PC-3 (cell line): ENCODE measurements at regions not wholly inside any gene's neighbourhood (a gene's known extent, or its start where the extent isn't known, plus 50 kb on each side); places are given as distances from the start of the nearest gene placed in this dataset.

Source experiments
- ATAC-seq: fragments of 200-7000 bp; cut with Tn5 transposase; 2 replicates; pipeline ENCODE4 v1.9.1; 2020; ENCODE audit warnings: mild to moderate bottlenecking, moderate library complexity
- BruUV-seq: library from RNA; stranded (reverse); fragments of 400-500 nt; replicated peaks from 2 replicates; lab custom pipeline; 2021; lab: Mats Ljungman, UMichigan
- CTCF ChIA-PET: fragments of 300-600 bp; sonication (Branson Sonifier 250); formaldehyde crosslinking; loops from one replicate; lab custom pipeline; 2022; ENCODE audit warnings: antibody characterized with exemption; lab: Charles Lee
- POLR2A ChIA-PET: fragments of 300-600 bp; sonication (Branson Sonifier 250); formaldehyde crosslinking; loops from one replicate; lab custom pipeline; 2022; ENCODE audit warnings: antibody characterized with exemption; ENCODE audit not compliant: unreplicated experiment; lab: Charles Lee
- DNase-seq: peaks from one replicate; pipeline ENCODE4 v3.0.0-alpha.2; 2015
- H2AFZ ChIP-seq: fragments of 300-600 bp; sonication (generic); 2 replicates; pipeline ENCODE4 v1.6.0; 2016; ENCODE audit warnings: antibody characterized with exemption, low read length
- H3F3A ChIP-seq: fragments of 300-600 bp; sonication (generic); one replicate; pipeline ENCODE4 v1.6.0; 2017; ENCODE audit warnings: antibody characterized with exemption, low read length, control low read depth, mild to moderate bottlenecking; ENCODE audit not compliant: unreplicated experiment
- H3K27ac ChIP-seq: fragments of 300-600 bp; sonication (generic); 2 replicates; pipeline ENCODE4 v1.5.1; 2016; ENCODE audit warnings: mild to moderate bottlenecking, low read length
- H3K27me3 ChIP-seq: fragments of 300-600 bp; sonication (generic); 2 replicates; pipeline ENCODE4 v1.6.1; 2016; ENCODE audit warnings: low read length, mixed read lengths
- H3K36me3 ChIP-seq: fragments of 300-600 bp; sonication (generic); 2 replicates; pipeline ENCODE4 v1.6.1; 2016; ENCODE audit warnings: low read depth, mixed run types, low read length, mixed read lengths
- H3K4me1 ChIP-seq: fragments of 300-600 bp; sonication (generic); 2 replicates; pipeline ENCODE4 v1.5.1; 2016; ENCODE audit warnings: low read length; ENCODE audit not compliant: insufficient read depth
- H3K4me2 ChIP-seq: fragments of 300-600 bp; sonication (generic); 2 replicates; pipeline ENCODE4 v1.6.0; 2016; ENCODE audit warnings: low read length
- H3K4me3 ChIP-seq: fragments of 300-600 bp; sonication (generic); 2 replicates; pipeline ENCODE4 v1.5.1; 2016; ENCODE audit warnings: mild to moderate bottlenecking, low read length, mixed read lengths
- H3K79me2 ChIP-seq: fragments of 300-600 bp; sonication (generic); 2 replicates; pipeline ENCODE4 v1.6.1; 2017; ENCODE audit warnings: low read length, mixed read lengths
- H3K9ac ChIP-seq: fragments of 300-600 bp; sonication (generic); 2 replicates; pipeline ENCODE4 v1.6.0; 2016; ENCODE audit warnings: mild to moderate bottlenecking, low read length
- H3K9me2 ChIP-seq: fragments of 300-600 bp; sonication (generic); replicated peaks from 2 replicates; pipeline ENCODE4 v1.6.1; 2016; ENCODE audit warnings: mixed run types, low read length, mixed read lengths
- H3K9me3 ChIP-seq: fragments of 300-600 bp; sonication (generic); 2 replicates; pipeline ENCODE4 v1.6.1; 2016; ENCODE audit warnings: low read length, mixed read lengths
- H4K20me1 ChIP-seq: fragments of 300-600 bp; sonication (generic); 2 replicates; pipeline ENCODE4 v1.6.1; 2016; ENCODE audit warnings: low read length, mixed read lengths
- CTCF ChIP-seq: fragments of 300-600 bp; sonication (generic); conservative IDR thresholded peaks from 2 replicates; pipeline ENCODE4 v1.5.1; 2017; ENCODE audit warnings: antibody characterized with exemption, low read depth, mild to moderate bottlenecking, low read length
- EZH2 ChIP-seq: fragments of 300-600 bp; sonication (generic); IDR thresholded peaks from one replicate; pipeline ENCODE4 v1.6.1; 2017; ENCODE audit warnings: antibody characterized with exemption, mild to moderate bottlenecking, low read length; ENCODE audit not compliant: unreplicated experiment
- EZH2phosphoT487 ChIP-seq: fragments of 300-600 bp; sonication (generic); IDR thresholded peaks from 2 replicates; pipeline ENCODE4 v1.6.1; 2018; ENCODE audit warnings: mild to moderate bottlenecking, antibody characterized with exemption, low read length, borderline replicate concordance
- intact Hi-C: fragments of 100-400 bp; cut with micrococcal nuclease; formaldehyde crosslinking; loops from 2 replicates; pipeline ENCODE4 v1.9.0; 2023

GRCh38 chr9:23926368-23926767 lies 100.3 kb upstream of the ELAVL2 start:
- intact Hi-C loops: no loop called here
- Histone ChIP-seq H3K4me2 (no peak overlapping the region), H3K27ac (no peak overlapping the region), H3K27me3 (no peaks in the 10 kb centered on the region), H3K4me3 (no peak overlapping the region), H3K9me3 (no peaks in the 10 kb centered on the region), H3K9ac (no peak overlapping the region), H3K9me2 (no peaks in the 10 kb centered on the region), H4K20me1 (no peaks in the 10 kb centered on the region), H3K79me2 (no peaks in the 10 kb centered on the region), H2AFZ (no peak overlapping the region), H3K36me3 (no peaks in the 10 kb centered on the region), H3K4me1 (no peaks in the 10 kb centered on the region), H3F3A (no peaks in the 10 kb centered on the region)
- CTCF ChIA-PET: no interaction called here
- no peak for ATAC-seq
- POLR2A ChIA-PET: no interaction called here
- BruUV-seq: no TSS peak
- no peak for DNase-seq
- TF ChIP-seq EZH2phosphoT487: no peak
- TF ChIP-seq EZH2: no peak
- TF ChIP-seq CTCF: no peak

- no peaks in the 10 kb centered on the region for H3K27me3 ChIP-seq
- no peak overlapping the region for H2AFZ ChIP-seq
- BruUV-seq: no TSS peak
- no peak for TF ChIP-seq CTCF
- TF ChIP-seq EZH2phosphoT487: no peak
- no peak for TF ChIP-seq EZH2
- no peaks in the 10 kb centered on the region for H3K9me3 ChIP-seq
- no peak overlapping the region for H3K4me3 ChIP-seq
- intact Hi-C loops: no loop called here
- CTCF ChIA-PET: no interaction called here
- no peak overlapping the region for H3K27ac ChIP-seq
- no peaks in the 10 kb centered on the region for H3K79me2 ChIP-seq
- DNase-seq (no peak), ATAC-seq (no peak)
- H3K4me1 ChIP-seq: no peaks in the 10 kb centered on the region
- H3F3A ChIP-seq: no peaks in the 10 kb centered on the region
- POLR2A ChIA-PET: no interaction called here
- H3K36me3 ChIP-seq: no peaks in the 10 kb centered on the region
- no peaks in the 10 kb centered on the region for H4K20me1 ChIP-seq
- H3K9ac ChIP-seq: no peak overlapping the region
- no peak overlapping the region for H3K4me2 ChIP-seq
- H3K9me2 ChIP-seq: no peaks in the 10 kb centered on the region
Measured at GRCh38 chr9:23914431-23915003, 88.5 kb upstream of the ELAVL2 start.

GRCh38 chr9:23907343-23907742 lies 81.3 kb upstream of the ELAVL2 start:
- H3K9me2 ChIP-seq: no peaks in the 10 kb centered on the region
- CTCF ChIA-PET: no interaction called here
- TF ChIP-seq EZH2phosphoT487: no peak
- TF ChIP-seq EZH2: no peak
- no peak for TF ChIP-seq CTCF
- POLR2A ChIA-PET: no interaction called here
- no peak overlapping the region for H3K4me3 ChIP-seq
- H3K36me3 ChIP-seq: no peaks in the 10 kb centered on the region
- no peaks in the 10 kb centered on the region for H3F3A ChIP-seq
- no peaks in the 10 kb centered on the region for H3K4me1 ChIP-seq
- no peaks in the 10 kb centered on the region for H4K20me1 ChIP-seq
- no peaks in the 10 kb centered on the region for H3K9me3 ChIP-seq
- intact Hi-C loops: no loop called here
- H3K27ac ChIP-seq: no peak overlapping the region
- H3K79me2 ChIP-seq: no peaks in the 10 kb centered on the region
- no peak overlapping the region for H2AFZ ChIP-seq
- no peak overlapping the region for H3K4me2 ChIP-seq
- H3K9ac ChIP-seq: no peak overlapping the region
- no TSS peak for BruUV-seq
- no peak for ATAC-seq
- no peaks in the 10 kb centered on the region for H3K27me3 ChIP-seq
- DNase-seq: no peak
